ENCODE measurements at regions not wholly inside any gene's neighbourhood (a gene's known extent, or its start where the extent isn't known, plus 50 kb on each side); places are given as distances from the start of the nearest gene placed in this dataset.

- Histone ChIP-seq H3K79me2 (ENCODE audit: insufficient read depth, low read length) (no peaks in the 10 kb centered on the region), H3K4me3 (replicated peaks in 1 of 3; ENCODE audit: low read depth in 2 of 3, low read length in 3 of 3) (no peak overlapping the region), H3K36me3 (replicated peaks in 1 of 2; ENCODE audit: control insufficient read depth in 1 of 2, insufficient read depth in 2 of 2, low read length in 2 of 2) (no peaks in the 10 kb centered on the region), H3K27ac (ENCODE audit: low read depth in 1 of 2, low read length in 2 of 2) (no peak overlapping the region), H3K4me2 (replicated peaks; ENCODE audit: extremely low read depth, low read length, poor library complexity, severe bottlenecking) (no peak overlapping the region), H3K4me1 (ENCODE audit: control insufficient read depth in 1 of 2, insufficient read depth in 2 of 2, low read length in 2 of 2) (no peaks in the 10 kb centered on the region), H4K20me1 (ENCODE audit: insufficient read depth, low read length) (no peaks in the 10 kb centered on the region), H3K9ac (ENCODE audit: insufficient read depth, low read length, poor library complexity, severe bottlenecking) (no peak overlapping the region), H2AFZ (ENCODE audit: insufficient read depth, low read depth, low read length, poor library complexity, severe bottlenecking) (no peak overlapping the region), H3K27me3 (ENCODE audit: control insufficient read depth in 2 of 2, insufficient read depth in 2 of 2, low read length in 2 of 2) (no peaks in the 10 kb centered on the region), H3K9me3 (replicated peaks in 1 of 2; ENCODE audit: control insufficient read depth in 1 of 2, insufficient read depth in 1 of 2, low read length in 2 of 2) (no peaks in the 10 kb centered on the region)
- TF ChIP-seq, protein P1, sequence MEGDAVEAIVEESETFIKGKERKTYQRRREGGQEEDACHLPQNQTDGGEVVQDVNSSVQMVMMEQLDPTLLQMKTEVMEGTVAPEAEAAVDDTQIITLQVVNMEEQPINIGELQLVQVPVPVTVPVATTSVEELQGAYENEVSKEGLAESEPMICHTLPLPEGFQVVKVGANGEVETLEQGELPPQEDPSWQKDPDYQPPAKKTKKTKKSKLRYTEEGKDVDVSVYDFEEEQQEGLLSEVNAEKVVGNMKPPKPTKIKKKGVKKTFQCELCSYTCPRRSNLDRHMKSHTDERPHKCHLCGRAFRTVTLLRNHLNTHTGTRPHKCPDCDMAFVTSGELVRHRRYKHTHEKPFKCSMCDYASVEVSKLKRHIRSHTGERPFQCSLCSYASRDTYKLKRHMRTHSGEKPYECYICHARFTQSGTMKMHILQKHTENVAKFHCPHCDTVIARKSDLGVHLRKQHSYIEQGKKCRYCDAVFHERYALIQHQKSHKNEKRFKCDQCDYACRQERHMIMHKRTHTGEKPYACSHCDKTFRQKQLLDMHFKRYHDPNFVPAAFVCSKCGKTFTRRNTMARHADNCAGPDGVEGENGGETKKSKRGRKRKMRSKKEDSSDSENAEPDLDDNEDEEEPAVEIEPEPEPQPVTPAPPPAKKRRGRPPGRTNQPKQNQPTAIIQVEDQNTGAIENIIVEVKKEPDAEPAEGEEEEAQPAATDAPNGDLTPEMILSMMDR (IDR thresholded peaks at IDR 0.05), result no peak
- H3K27me3 Mint-ChIP-seq (ENCODE audit: low read depth in 3 of 3), result peaks cover 0 to 2% (median 0%) of the 10 kb centered on the region in 3 donors
- H3K4me3 Mint-ChIP-seq, result no peak overlapping the region
- DNase-seq, result no peak
- H3K27ac Mint-ChIP-seq, result no peak overlapping the region
- peaks cover 0 to 3% (median 0%) of the 10 kb centered on the region in 7 donors for H3K9me3 Mint-ChIP-seq
- no peaks in the 10 kb centered on the region for H3K4me1 Mint-ChIP-seq
- WGBS (ENCODE audit: insufficient coverage), result no CpG with 5 or more reads among the region's 1 CpG
- intact Hi-C loops (cut with micrococcal nuclease), result no loop called here
- no peaks in the 10 kb centered on the region for H3K36me3 Mint-ChIP-seq
Observed at GRCh38 chr9:73347720-73348119, 196.1 kb downstream of the ANXA1 start.

- no peak overlapping the region for H3K9ac ChIP-seq (ENCODE audit: insufficient read depth, low read length, poor library complexity, severe bottlenecking)
- no peak overlapping the region for H3K4me3 ChIP-seq (replicated peaks in 1 of 3; ENCODE audit: low read depth in 2 of 3, low read length in 3 of 3)
- Mint-ChIP-seq H3K36me3 (no peaks in the 10 kb centered on the region), H3K4me1 (no peaks in the 10 kb centered on the region), H3K27ac (no peak overlapping the region), H3K4me3 (no peak overlapping the region), H3K9me3 (peaks cover 0 to 3% (median 0%) of the 10 kb centered on the region in 7 donors), H3K27me3 (ENCODE audit: low read depth in 3 of 3) (peaks cover 0 to 2% (median 0%) of the 10 kb centered on the region in 3 donors)
- no peak overlapping the region for H3K27ac ChIP-seq (ENCODE audit: low read depth in 1 of 2, low read length in 2 of 2)
- no peaks in the 10 kb centered on the region for H3K9me3 ChIP-seq (replicated peaks in 1 of 2; ENCODE audit: control insufficient read depth in 1 of 2, insufficient read depth in 1 of 2, low read length in 2 of 2)
- intact Hi-C loops (cut with micrococcal nuclease), result no loop called here
- TF ChIP-seq, protein P1 (IDR thresholded peaks at IDR 0.05), result no peak
- H3K27me3 ChIP-seq (ENCODE audit: control insufficient read depth in 2 of 2, insufficient read depth in 2 of 2, low read length in 2 of 2), result no peaks in the 10 kb centered on the region
- H3K79me2 ChIP-seq (ENCODE audit: insufficient read depth, low read length), result no peaks in the 10 kb centered on the region
- no peak overlapping the region for H3K4me2 ChIP-seq (replicated peaks; ENCODE audit: extremely low read depth, low read length, poor library complexity, severe bottlenecking)
- no peak for DNase-seq
- H3K36me3 ChIP-seq (replicated peaks in 1 of 2; ENCODE audit: control insufficient read depth in 1 of 2, insufficient read depth in 2 of 2, low read length in 2 of 2), result no peaks in the 10 kb centered on the region
- no peaks in the 10 kb centered on the region for H3K4me1 ChIP-seq (ENCODE audit: control insufficient read depth in 1 of 2, insufficient read depth in 2 of 2, low read length in 2 of 2)
- no peaks in the 10 kb centered on the region for H4K20me1 ChIP-seq (ENCODE audit: insufficient read depth, low read length)
- no peak overlapping the region for H2AFZ ChIP-seq (ENCODE audit: insufficient read depth, low read depth, low read length, poor library complexity, severe bottlenecking)
Observed at GRCh38 chr9:73348471-73348870, 196.8 kb downstream of the ANXA1 start.

Data from CD14-positive monocyte (primary cell).